ENCODE measurements at regions not wholly inside any gene's neighbourhood (a gene's known extent, or its start where the extent isn't known, plus 50 kb on each side); places are given as distances from the start of the nearest gene placed in this dataset.

GRCh38 chr4:35559559-35560365 lies 684.6 kb downstream of the ARAP2 start:
- no peak for DNase-seq (ENCODE audit: low read depth)

DNA sequence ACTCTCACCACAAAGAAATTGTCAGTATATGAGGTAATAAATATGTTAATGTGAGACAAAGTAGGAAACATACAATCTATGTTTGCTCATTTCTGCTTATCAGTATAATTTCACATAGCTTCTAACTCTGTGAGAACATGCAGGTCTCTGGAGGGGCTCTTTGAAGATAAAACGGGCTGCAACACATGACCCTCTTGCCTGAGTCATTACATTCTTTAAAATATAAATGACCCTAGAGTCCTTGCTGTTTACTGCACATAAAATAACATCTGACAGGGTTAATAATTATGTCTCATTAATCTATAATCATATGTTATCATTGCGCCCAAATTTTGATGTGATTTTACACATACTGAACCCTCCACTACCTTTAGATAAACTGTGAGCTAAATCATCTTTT lies 681.5 kb downstream of the ARAP2 start:
- DNase-seq (ENCODE audit: low read depth) = peak; percentile 23

GRCh38 chr4:35565640-35566039 lies 678.7 kb downstream of the ARAP2 start:
- DNase-seq (ENCODE audit: low read depth) = no peak

DNA sequence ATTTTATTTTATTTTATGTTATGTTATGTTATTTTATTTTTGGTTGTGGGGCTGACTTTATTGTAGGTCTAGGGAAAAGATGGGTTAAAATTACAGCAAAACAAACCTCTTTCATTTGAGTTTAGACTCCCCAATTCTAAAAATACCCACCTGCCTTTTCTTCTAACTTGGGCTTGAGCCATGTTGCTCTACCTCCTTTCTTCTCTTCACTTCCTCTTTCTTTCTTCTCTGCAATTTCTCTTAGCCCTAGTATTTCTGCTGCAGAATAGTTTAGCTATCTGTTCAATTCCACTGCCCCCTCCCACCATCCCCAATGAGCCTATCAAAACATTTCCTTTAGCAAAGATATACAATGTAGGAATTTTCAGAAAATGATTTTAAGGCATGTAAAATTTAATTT lies 653.3 kb downstream of the ARAP2 start:
- no peak for DNase-seq (ENCODE audit: low read depth)

GRCh38 chr4:35604252-35604651 lies 640.1 kb downstream of the ARAP2 start:
- no peak for DNase-seq (ENCODE audit: low read depth)

DNA sequence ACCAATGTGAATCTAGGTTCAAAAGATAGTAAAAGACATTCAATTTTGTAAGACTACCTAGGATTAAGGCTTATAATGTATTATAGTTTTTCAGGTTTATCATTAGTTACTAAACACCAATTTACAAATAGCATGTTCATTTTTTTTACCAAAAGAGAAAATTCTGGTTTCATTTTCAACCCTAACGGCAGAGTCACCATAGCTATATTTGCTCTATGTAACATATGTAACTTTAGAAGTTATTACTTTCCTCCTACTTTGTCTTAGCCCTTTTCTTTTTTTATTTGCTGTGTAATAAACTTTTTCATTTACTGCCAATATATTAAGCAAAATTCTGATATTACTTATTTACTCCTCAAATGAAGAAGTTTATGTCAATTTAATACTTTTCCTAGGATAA lies 639.6 kb downstream of the ARAP2 start:
- DNase-seq (ENCODE audit: low read depth) = no peak

DNA sequence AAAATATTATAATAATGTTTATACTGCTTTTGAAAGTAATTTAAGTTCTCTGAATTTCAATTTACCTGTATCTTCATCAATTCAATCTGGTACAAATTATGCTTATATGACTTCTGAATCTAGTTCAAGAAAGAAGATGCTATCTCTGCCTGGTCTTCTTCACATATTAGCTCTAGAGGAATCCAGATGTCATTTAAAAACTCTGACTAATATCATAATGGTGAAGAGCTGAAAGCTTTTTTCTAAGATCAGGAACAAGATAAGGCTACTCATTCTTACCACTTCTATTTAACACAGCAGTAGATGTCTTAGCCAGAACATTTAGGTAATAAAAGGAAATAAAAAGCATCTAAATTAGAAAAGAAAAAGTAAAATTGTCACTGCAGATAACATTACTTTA lies 636.1 kb downstream of the ARAP2 start:
- peak; percentile 55 for DNase-seq (ENCODE audit: low read depth)

GRCh38 chr4:35614120-35614519 lies 630.2 kb downstream of the ARAP2 start:
- no peak for DNase-seq (ENCODE audit: low read depth)

DNA sequence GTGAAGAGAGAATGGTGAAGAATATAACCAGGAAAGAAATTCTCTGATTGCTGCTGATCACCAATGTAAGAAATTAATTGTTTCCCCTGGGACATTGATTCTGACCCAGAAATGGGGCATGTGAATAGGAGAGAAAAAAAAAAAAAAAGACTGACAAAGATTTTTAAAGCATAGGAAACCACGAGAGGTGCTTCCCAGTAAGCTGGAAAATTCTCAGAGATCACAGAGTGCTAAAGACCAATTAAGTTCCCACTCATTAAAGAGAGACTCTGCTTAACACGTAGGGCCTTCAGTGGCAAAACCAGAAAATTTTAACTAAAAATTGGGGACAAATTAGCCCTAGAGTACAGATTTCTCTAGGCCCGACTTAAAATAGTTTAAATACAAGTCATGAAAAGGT lies 604.4 kb downstream of the ARAP2 start:
- no peak for DNase-seq (ENCODE audit: low read depth)

GRCh38 chr4:35643661-35644060 lies 600.7 kb downstream of the ARAP2 start:
- DNase-seq (ENCODE audit: low read depth) = no peak

- DNase-seq (ENCODE audit: low read depth) = peak; percentile 13
These were observed 599.7 kb downstream of the ARAP2 start for GRCh38 chr4:35644591-35644990.

- DNase-seq (ENCODE audit: low read depth) = no peak
These were observed 595.3 kb downstream of the ARAP2 start for GRCh38 chr4:35649011-35649410.

- DNase-seq (ENCODE audit: low read depth) = no peak
These were observed 594.5 kb downstream of the ARAP2 start for GRCh38 chr4:35649778-35650177.

DNA sequence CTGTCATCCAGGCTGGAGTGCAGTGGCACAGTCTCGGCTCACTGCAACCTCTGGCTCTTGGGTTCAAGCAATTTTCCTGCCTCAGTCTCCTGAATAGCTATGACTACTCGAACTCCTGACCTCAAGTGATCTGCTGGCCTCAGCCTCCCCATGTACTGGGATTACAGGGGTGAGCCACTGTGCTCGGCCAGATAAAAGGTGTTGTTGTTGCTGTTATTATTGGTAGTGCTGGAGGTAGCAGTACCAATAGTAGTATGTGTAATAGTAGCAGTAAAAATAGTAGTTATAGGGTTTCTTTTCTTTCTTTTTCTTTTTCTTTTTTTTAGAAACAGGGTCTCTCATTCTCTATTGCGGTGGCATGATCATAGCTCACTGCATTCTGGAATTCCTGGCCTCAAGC lies 592.1 kb downstream of the ARAP2 start:
- no peak for DNase-seq (ENCODE audit: low read depth)

DNA sequence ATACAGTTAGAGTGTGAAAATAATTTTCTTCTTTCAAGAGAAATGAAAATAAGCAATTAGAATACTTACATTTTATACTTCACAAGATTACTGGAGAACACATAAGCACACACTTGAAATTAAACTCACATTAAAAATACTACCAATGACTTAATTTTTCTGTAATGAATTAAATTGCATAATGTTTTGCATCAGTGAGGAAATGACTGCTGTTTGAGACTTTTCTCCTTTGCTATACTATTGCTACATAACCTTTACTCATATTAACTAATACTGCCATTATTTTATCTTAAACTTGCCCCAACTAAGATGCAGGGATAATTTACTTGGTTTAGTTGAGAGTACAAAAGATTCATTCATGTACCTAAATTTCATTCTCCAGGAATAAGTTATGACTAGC lies 590.9 kb downstream of the ARAP2 start:
- no peak for DNase-seq (ENCODE audit: low read depth)

- DNase-seq (ENCODE audit: low read depth) = no peak
These were observed 571.2 kb downstream of the ARAP2 start for GRCh38 chr4:35673137-35673536.

DNA sequence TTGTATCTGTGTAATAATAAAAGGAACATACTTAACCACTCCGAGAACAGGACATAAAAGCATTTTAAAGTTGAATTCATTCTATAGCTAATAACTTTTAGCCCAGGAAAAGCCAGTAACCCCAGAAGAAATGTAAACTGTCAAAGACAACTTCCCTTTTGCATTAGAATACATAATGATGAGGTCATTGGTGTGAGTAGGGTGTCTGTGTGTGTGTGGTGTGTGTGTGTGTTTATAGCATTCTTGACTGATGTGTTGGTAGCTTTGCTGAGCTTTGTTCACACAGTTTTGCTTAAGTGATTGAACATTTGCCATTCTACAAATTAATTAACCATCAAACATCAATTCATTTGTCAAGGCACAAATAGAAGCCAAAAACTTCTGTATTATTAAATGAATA lies 559.6 kb downstream of the ARAP2 start:
- DNase-seq (ENCODE audit: low read depth) = peak; percentile 52

DNA sequence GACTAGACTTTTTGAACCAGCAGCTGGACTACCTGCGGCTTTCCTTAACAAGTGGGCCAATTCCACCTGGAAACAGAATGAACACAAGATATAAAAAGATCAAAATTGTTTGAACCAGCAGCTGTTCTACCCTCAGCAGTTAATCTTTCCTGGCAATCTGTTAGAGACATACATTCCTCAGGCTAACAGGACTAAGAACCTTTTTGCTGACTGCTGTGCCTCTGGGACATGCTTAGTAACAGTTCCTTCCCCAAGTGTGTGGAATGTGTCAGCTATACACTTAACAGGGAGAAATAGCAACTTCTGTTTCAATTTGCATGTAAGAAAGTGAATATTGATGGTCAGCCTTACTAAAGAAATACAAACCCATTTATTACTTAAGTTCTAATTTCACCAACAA lies 554.4 kb downstream of the ARAP2 start:
- no peak for DNase-seq (ENCODE audit: low read depth)

DNA sequence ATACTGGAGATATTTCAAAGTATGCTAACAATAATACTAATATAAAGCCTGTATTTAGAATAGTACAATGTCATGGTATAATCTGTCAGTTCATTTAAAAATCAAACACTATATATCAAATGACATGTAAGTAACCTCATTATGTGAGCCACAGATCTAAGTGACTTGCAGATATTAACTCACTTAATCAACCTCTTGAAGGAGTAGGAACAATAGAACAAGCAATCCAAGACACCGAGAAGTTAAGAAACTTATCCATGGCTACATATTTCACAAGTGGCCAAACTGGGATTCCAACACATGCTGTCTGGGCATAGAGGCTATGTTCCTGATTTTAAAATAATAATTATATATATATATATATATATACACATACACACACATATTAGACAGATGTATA lies 554.0 kb downstream of the ARAP2 start:
- DNase-seq (ENCODE audit: low read depth) = no peak

GRCh38 chr4:35695003-35695402 lies 549.3 kb downstream of the ARAP2 start:
- DNase-seq (ENCODE audit: low read depth) = no peak

DNA sequence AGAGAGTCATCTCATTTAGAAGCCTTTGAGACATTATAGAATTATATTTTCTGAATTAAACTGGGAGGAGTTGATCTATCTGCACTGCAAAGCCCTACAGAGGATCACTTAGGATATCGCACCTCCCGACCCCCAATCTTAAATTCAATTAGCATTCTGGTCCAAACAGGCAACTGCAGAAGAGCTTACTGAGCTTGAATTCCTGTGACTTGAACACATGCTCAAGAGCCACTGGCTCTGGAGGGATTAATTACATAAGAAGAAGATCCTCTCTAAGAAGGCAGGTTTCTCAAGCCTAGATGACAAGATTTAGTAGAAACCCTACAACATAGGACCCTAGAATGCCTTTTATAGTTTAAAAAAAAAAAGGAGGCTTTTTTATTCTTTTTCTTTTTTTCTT lies 548.9 kb downstream of the ARAP2 start:
- no peak for DNase-seq (ENCODE audit: low read depth)

- no peak for DNase-seq (ENCODE audit: low read depth)
These were observed 547.0 kb downstream of the ARAP2 start for GRCh38 chr4:35697210-35697736.

GRCh38 chr4:35700663-35701062 lies 543.7 kb downstream of the ARAP2 start:
- DNase-seq (ENCODE audit: low read depth) = no peak

DNA sequence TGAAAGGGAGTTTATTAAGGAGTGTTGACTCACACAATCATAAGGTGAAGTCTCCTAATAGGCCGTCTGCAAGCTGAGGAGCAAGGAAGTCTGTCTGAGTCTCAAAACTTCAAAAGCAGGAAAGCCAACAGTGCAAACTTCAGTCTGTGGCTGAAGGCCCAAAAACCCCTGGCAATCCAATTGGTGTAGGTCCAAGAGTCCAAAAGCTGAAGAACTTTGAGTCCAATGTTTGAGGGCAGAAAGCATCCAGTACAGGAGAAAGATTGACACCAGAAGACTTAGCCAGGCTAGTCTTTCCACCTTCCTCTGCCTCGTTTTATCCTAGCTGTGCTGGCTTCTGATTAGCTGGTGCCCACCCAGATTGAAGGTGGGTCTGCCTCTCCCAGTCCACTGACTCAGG lies 535.2 kb downstream of the ARAP2 start:
- DNase-seq (ENCODE audit: low read depth) = no peak
